H1 (cell line): ENCODE measurements at regions not wholly inside any gene's neighbourhood (a gene's known extent, or its start where the extent isn't known, plus 50 kb on each side); places are given as distances from the start of the nearest gene placed in this dataset.

ENCODE experiments used
- CTCF ChIA-PET: fragments of 300-600 bp; sonication (Branson Sonifier 250); formaldehyde crosslinking; loops from one replicate; lab custom pipeline; 2021; ENCODE audit not compliant: partially characterized antibody; lab: Charles Lee
- POLR2A ChIA-PET: fragments of 300-600 bp; sonication (Branson Sonifier 250); formaldehyde crosslinking; loops from one replicate; lab custom pipeline; 2021; ENCODE audit warnings: inconsistent platforms; ENCODE audit not compliant: partially characterized antibody; lab: Charles Lee
- DNase-seq, 2 experiments: peaks; one replicate each; pipeline versions ENCODE4 v3.0.0 to v3.0.0-alpha.2; 2010 to 2022; ENCODE audit warnings: low spot score in 2 of 2, low read depth in 1 of 2, mixed read lengths in 1 of 2
- FAIRE-seq: peaks from 2 replicates; lab custom pipeline; 2011; peaks lifted over from hg19 to GRCh38; lab: Jason Lieb, UNC
- H2AFZ ChIP-seq: 2 replicates; pipeline ENCODE4 v1.8.1; 2012; ENCODE audit warnings: low read length, inconsistent platforms
- H2AK5ac ChIP-seq: 2 replicates; pipeline ENCODE4 v1.6.1; 2013; ENCODE audit warnings: low read depth, low read length
- H2BK120ac ChIP-seq: replicated peaks from 2 replicates; pipeline ENCODE3; 2013; ENCODE audit warnings: low read depth, low read length, inconsistent platforms
- H2BK12ac ChIP-seq: 2 replicates; pipeline ENCODE4 v1.6.1; 2013; ENCODE audit warnings: low read depth, low read length
- H2BK15ac ChIP-seq: 2 replicates; pipeline ENCODE4 v1.6.1; 2013; ENCODE audit warnings: low read length
- H2BK20ac ChIP-seq: 2 replicates; pipeline ENCODE4 v1.6.1; 2013; ENCODE audit warnings: low read length
- H2BK5ac ChIP-seq: 2 replicates; pipeline ENCODE4 v1.6.1; 2013; ENCODE audit warnings: low read depth, low read length
- H3K14ac ChIP-seq: 2 replicates; pipeline ENCODE4 v1.6.1; 2013; ENCODE audit warnings: inconsistent platforms; ENCODE audit not compliant: insufficient read length
- H3K18ac ChIP-seq: 2 replicates; pipeline ENCODE4 v1.6.1; 2013; ENCODE audit warnings: low read length; ENCODE audit errors: extremely low read depth
- H3K23ac ChIP-seq: 2 replicates; pipeline ENCODE4 v1.6.1; 2013; ENCODE audit warnings: inconsistent platforms; ENCODE audit not compliant: insufficient read length
- H3K23me2 ChIP-seq: 2 replicates; pipeline ENCODE4 v1.6.1; 2013; ENCODE audit warnings: low read depth, low read length
- H3K27ac ChIP-seq: 2 replicates; pipeline ENCODE4 v1.6.1; 2011; ENCODE audit warnings: low read depth, low read length, inconsistent platforms
- H3K27me3 ChIP-seq, 4 experiments: replicated peaks in 1 of 4; 1 replicate in 1 of 4; 2 replicates in 3 of 4; pipeline versions ENCODE4 v1.6.1 to v1.8.1; 2011 to 2013; ENCODE audit warnings: low read length in 3 of 4, mild to moderate bottlenecking in 3 of 4, inconsistent platforms in 2 of 4, mixed read lengths in 2 of 4, moderate library complexity in 1 of 4; ENCODE audit not compliant: control insufficient read depth in 3 of 4, insufficient read depth in 3 of 4; ENCODE audit errors: extremely low read depth in 1 of 4
- H3K36me3 ChIP-seq, 4 experiments: 2 replicates each; pipeline versions ENCODE4 v1.6.1 to v1.8.1; 2011 to 2013; ENCODE audit warnings: mild to moderate bottlenecking in 4 of 4, low read length in 3 of 4, moderate library complexity in 2 of 4, control low read depth in 1 of 4, inconsistent platforms in 1 of 4; ENCODE audit not compliant: insufficient read depth in 4 of 4, control insufficient read depth in 2 of 4
- H3K4ac ChIP-seq: replicated peaks from 2 replicates; pipeline ENCODE3; 2013; ENCODE audit warnings: low read length, low read depth, mixed read lengths, inconsistent platforms; ENCODE audit not compliant: insufficient read length
- H3K4me1 ChIP-seq, 4 experiments: replicated peaks in 1 of 4; 1 replicate in 1 of 4; 2 replicates in 3 of 4; pipeline versions ENCODE4 v1.6.1 to v1.8.1; 2011 to 2013; ENCODE audit warnings: low read length in 3 of 4, inconsistent platforms in 2 of 4, mixed read lengths in 1 of 4; ENCODE audit not compliant: insufficient read depth in 4 of 4, control insufficient read depth in 3 of 4
- H3K4me2 ChIP-seq, 2 experiments: 2 replicates each; pipeline versions ENCODE4 v1.6.1 to v1.8.1; 2011 to 2013; ENCODE audit warnings: low read depth in 2 of 2, low read length in 2 of 2, control low read depth in 1 of 2, inconsistent platforms in 1 of 2, mild to moderate bottlenecking in 1 of 2; ENCODE audit not compliant: insufficient read depth in 1 of 2
- H3K4me3 ChIP-seq, 4 experiments: fragments of 200-600, 300-600 bp in 1 of 4; sonication (generic), shearing (Covaris generic), sonication (Bioruptor Twin) in 1 of 4; 2 replicates each; pipeline versions ENCODE4 v1.5.1 to v1.8.1; 2011 to 2016; ENCODE audit warnings: low read length in 4 of 4, low read depth in 3 of 4, control low read depth in 2 of 4, inconsistent platforms in 2 of 4, mild to moderate bottlenecking in 2 of 4, mixed read lengths in 1 of 4, moderate library complexity in 1 of 4; ENCODE audit not compliant: insufficient read depth in 2 of 4; ENCODE audit errors: extremely low read depth in 1 of 4
- H3K56ac ChIP-seq: replicated peaks from 2 replicates; pipeline ENCODE3; 2013; ENCODE audit warnings: low read depth, mild to moderate bottlenecking, mixed read lengths, low read length, inconsistent platforms; ENCODE audit not compliant: insufficient read length
- H3K79me1 ChIP-seq: 2 replicates; pipeline ENCODE4 v1.6.1; 2013; ENCODE audit warnings: low read depth, low read length, control low read depth
- H3K79me2 ChIP-seq, 2 experiments: 2 replicates each; pipeline versions ENCODE4 v1.6.1 to v1.8.1; 2012 to 2013; ENCODE audit warnings: low read length in 2 of 2, mild to moderate bottlenecking in 2 of 2, inconsistent platforms in 1 of 2; ENCODE audit not compliant: insufficient read depth in 2 of 2, control insufficient read depth in 1 of 2
- H3K9ac ChIP-seq, 4 experiments: replicated peaks in 1 of 4; 1 replicate in 1 of 4; 2 replicates in 3 of 4; pipeline versions ENCODE4 v1.6.1 to v1.8.1; 2011 to 2013; ENCODE audit warnings: low read depth in 3 of 4, low read length in 3 of 4, control low read depth in 2 of 4, mild to moderate bottlenecking in 2 of 4, moderate library complexity in 2 of 4, inconsistent platforms in 1 of 4; ENCODE audit errors: extremely low read depth in 1 of 4
- H3K9me3 ChIP-seq, 2 experiments: 2 replicates each; pipeline versions ENCODE4 v1.6.1 to v1.8.1; 2012 to 2013; ENCODE audit warnings: mild to moderate bottlenecking in 2 of 2, moderate library complexity in 2 of 2, control low read depth in 1 of 2, inconsistent platforms in 1 of 2, low read depth in 1 of 2, low read length in 1 of 2, mixed read lengths in 1 of 2; ENCODE audit not compliant: insufficient read depth in 2 of 2
- H4K20me1 ChIP-seq, 2 experiments: replicated peaks in 1 of 2; 2 replicates each; pipeline versions ENCODE3 to v1.8.1; 2011 to 2013; ENCODE audit warnings: inconsistent platforms in 2 of 2, low read length in 2 of 2, mild to moderate bottlenecking in 1 of 2; ENCODE audit not compliant: insufficient read depth in 2 of 2, control insufficient read depth in 1 of 2
- H4K5ac ChIP-seq: 2 replicates; pipeline ENCODE4 v1.6.1; 2013; ENCODE audit warnings: low read length, low read depth, mixed read lengths, inconsistent platforms; ENCODE audit not compliant: insufficient read length
- H4K8ac ChIP-seq: 2 replicates; pipeline ENCODE4 v1.8.0; 2013; ENCODE audit warnings: mild to moderate bottlenecking, moderate library complexity, low read length, inconsistent platforms; ENCODE audit not compliant: insufficient read depth; ENCODE audit errors: extremely low read depth
- H4K91ac ChIP-seq: replicated peaks from 2 replicates; pipeline ENCODE3; 2013; ENCODE audit warnings: low read length, mixed read lengths, inconsistent platforms; ENCODE audit not compliant: insufficient read length
- PHF8 ChIP-seq: fragments of 200-600 bp; sonication (generic); conservative IDR thresholded peaks from 2 replicates; pipeline ENCODE4 v1.7.1; 2012; ENCODE audit warnings: low read depth, mild to moderate bottlenecking, inconsistent platforms, low read length, moderate library complexity

DNA sequence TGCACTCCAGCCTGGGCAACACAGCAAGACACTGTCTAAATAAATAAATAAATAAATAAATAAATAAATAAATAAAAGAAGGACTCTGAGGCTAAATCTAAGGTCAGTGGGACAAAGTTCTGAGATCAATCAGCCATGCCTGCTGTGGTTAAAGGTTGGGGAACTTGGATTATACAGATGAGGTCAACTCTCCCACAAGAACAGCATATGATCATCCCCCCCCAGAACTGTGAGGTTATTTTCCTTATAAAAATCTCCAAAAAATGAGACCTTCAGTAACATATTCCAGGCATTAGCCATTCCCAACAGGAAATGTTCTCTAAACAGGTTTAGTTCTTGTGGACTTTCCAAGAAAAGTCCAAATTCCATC, 90.3 kb downstream of the C16orf95 start:
- Histone ChIP-seq H3K27ac (no peak overlapping the region), H3K14ac (no peak overlapping the region), H3K56ac (no peak overlapping the region), H2AK5ac (no peak overlapping the region), H3K27me3 (no peaks in the 10 kb centered on the region), H4K8ac (no peak overlapping the region), H2BK12ac (no peak overlapping the region), H2BK20ac (no peak overlapping the region), H4K20me1 (no peaks in the 10 kb centered on the region), H3K79me2 (no peaks in the 10 kb centered on the region), H4K91ac (no peak overlapping the region), H4K5ac (no peak overlapping the region), H3K9me3 (peaks cover 0 to under 1% of the 10 kb centered on the region in 2 experiments; a peak in 1 of 4 replicates), H2AFZ (no peak overlapping the region), H3K23me2 (peaks cover 5% of the 10 kb centered on the region; the same call in 1 of the 2 replicates), H2BK15ac (no peak overlapping the region), H2BK5ac (no peak overlapping the region), H3K4me3 (no peak overlapping the region), H3K9ac (no peak overlapping the region), H2BK120ac (no peak overlapping the region), H3K4me1 (peaks cover 0 to 4% (median 0%) of the 10 kb centered on the region in 4 experiments; a peak in 1 of 7 replicates), H3K79me1 (no peaks in the 10 kb centered on the region), H3K18ac (no peak overlapping the region), H3K4ac (no peak overlapping the region), H3K23ac (no peak overlapping the region), H3K4me2 (no peak overlapping the region), H3K36me3 (no peaks in the 10 kb centered on the region; a peak in 1 of 8 replicates)
- ChIA-PET POLR2A (no interaction called here), CTCF (interaction anchor here (0.9 to 1.7 kb wide), 3 partner anchors 42 to 175 kb away, joined by 3 read pairs; no protein-coding TSS in a partner anchor)
- no peak for FAIRE-seq
- TF ChIP-seq PHF8 = no peak
- no peak for DNase-seq
